ENCODE measurements at regions not wholly inside any gene's neighbourhood (a gene's known extent, or its start where the extent isn't known, plus 50 kb on each side); places are given as distances from the start of the nearest gene placed in this dataset.

DNA sequence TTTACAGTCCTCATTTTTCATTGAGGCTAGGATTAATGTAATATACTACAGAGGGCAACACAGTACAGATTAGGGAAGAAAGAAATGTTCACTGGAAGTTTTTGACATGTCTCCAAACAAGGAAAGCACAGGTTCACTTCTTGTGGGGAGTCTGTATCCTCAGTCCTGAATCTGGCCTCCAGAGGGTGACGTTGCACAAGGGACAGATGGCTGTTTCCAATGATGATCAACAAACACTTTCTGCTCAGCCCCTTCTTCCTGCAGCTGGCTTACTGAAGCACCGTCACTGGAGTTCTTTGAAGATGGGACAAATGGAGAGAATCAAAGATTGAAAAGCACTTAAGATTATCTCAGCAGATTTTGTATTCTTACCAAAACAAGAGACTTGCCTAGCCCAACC is 123.3 kb upstream of the OR4E1 start:
- TF ChIP-seq, protein P1, sequence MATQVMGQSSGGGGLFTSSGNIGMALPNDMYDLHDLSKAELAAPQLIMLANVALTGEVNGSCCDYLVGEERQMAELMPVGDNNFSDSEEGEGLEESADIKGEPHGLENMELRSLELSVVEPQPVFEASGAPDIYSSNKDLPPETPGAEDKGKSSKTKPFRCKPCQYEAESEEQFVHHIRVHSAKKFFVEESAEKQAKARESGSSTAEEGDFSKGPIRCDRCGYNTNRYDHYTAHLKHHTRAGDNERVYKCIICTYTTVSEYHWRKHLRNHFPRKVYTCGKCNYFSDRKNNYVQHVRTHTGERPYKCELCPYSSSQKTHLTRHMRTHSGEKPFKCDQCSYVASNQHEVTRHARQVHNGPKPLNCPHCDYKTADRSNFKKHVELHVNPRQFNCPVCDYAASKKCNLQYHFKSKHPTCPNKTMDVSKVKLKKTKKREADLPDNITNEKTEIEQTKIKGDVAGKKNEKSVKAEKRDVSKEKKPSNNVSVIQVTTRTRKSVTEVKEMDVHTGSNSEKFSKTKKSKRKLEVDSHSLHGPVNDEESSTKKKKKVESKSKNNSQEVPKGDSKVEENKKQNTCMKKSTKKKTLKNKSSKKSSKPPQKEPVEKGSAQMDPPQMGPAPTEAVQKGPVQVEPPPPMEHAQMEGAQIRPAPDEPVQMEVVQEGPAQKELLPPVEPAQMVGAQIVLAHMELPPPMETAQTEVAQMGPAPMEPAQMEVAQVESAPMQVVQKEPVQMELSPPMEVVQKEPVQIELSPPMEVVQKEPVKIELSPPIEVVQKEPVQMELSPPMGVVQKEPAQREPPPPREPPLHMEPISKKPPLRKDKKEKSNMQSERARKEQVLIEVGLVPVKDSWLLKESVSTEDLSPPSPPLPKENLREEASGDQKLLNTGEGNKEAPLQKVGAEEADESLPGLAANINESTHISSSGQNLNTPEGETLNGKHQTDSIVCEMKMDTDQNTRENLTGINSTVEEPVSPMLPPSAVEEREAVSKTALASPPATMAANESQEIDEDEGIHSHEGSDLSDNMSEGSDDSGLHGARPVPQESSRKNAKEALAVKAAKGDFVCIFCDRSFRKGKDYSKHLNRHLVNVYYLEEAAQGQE (IDR thresholded peaks at IDR 0.05; ENCODE audit: low read depth), result no peak
- TF ChIP-seq, protein P2, sequence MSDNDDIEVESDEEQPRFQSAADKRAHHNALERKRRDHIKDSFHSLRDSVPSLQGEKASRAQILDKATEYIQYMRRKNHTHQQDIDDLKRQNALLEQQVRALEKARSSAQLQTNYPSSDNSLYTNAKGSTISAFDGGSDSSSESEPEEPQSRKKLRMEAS (IDR thresholded peaks at IDR 0.05), result no peak
- no peak for TF ChIP-seq POLR2AphosphoS5 (IDR thresholded peaks at IDR 0.05; ENCODE audit: low read depth, low read length)
- TF ChIP-seq, protein P3, sequence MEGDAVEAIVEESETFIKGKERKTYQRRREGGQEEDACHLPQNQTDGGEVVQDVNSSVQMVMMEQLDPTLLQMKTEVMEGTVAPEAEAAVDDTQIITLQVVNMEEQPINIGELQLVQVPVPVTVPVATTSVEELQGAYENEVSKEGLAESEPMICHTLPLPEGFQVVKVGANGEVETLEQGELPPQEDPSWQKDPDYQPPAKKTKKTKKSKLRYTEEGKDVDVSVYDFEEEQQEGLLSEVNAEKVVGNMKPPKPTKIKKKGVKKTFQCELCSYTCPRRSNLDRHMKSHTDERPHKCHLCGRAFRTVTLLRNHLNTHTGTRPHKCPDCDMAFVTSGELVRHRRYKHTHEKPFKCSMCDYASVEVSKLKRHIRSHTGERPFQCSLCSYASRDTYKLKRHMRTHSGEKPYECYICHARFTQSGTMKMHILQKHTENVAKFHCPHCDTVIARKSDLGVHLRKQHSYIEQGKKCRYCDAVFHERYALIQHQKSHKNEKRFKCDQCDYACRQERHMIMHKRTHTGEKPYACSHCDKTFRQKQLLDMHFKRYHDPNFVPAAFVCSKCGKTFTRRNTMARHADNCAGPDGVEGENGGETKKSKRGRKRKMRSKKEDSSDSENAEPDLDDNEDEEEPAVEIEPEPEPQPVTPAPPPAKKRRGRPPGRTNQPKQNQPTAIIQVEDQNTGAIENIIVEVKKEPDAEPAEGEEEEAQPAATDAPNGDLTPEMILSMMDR (IDR thresholded peaks at IDR 0.05 in 2 of 3, conservative IDR thresholded peaks at IDR 0.05 in 1 of 3; ENCODE audit: borderline replicate concordance in 1 of 3, insufficient read depth in 1 of 3, low read depth in 2 of 3, low read length in 2 of 3), result no peak
- TF ChIP-seq SIN3A (IDR thresholded peaks at IDR 0.05; ENCODE audit: low read depth), result no peak
